NK-92 treated with Interleukin-12 subunit alpha and Interleukin-12 subunit beta, amount 100 ng/mL, for 24 hours (cell line): ENCODE measurements at regions not wholly inside any gene's neighbourhood (a gene's known extent, or its start where the extent isn't known, plus 50 kb on each side); places are given as distances from the start of the nearest gene placed in this dataset.
"Not testable (repeated sequence)": the region's sequence is repeated elsewhere in the genome, so short reads cannot be mapped to it uniquely, and the experiment has no call there.

ENCODE experiments used
- DNase-seq: peaks from one replicate; lab custom pipeline; 2025; lab: John Stamatoyannopoulos, UW

GRCh38 chr11:81187033-81187432 lies 1546.6 kb downstream of the FAM181B start:
- DNase-seq, result not testable (repeated sequence)

- no peak for DNase-seq
These were observed 1558.9 kb downstream of the FAM181B start for GRCh38 chr11:81174646-81175330.

DNA sequence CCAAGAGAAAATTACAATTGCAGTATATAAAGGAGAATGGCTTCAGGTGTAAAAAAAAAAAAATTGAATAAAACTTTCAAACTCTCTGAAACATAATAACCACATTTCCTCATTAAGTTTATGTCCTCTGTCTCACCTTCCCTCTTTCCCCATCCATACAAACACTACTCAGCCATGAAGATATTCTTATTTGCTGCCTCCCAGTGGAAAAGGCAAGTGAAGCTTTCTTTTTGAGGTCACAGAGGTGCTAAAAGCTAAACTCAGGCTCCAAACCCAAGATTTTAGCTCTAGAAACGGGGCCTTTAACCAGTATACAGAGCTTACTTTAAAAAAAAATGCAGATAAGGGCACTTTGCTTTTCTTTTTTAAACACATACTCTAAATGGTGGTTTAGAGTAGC lies 1568.5 kb downstream of the FAM181B start:
- no peak for DNase-seq

- no peak for DNase-seq
These were observed 1573.8 kb downstream of the FAM181B start for GRCh38 chr11:81159900-81160299.

DNA sequence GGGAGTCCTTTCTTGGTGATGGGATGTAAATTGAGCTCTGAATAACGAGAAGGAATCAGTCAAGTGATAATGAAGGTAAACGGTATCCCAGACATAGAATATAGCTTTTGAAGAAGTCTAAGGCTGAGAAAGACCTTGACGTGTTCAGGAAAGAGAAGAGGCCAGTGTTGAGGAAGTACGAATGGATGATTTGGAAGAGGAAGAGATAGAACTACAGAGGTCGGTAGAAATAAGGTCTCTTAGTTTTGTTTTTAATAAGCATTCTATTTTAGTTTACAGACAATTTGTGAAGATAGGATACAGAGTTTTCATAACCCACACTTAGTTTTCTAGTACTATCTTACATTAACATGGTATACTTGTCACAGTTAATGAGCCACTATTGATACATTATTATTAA lies 1598.1 kb downstream of the FAM181B start:
- no peak for DNase-seq

DNA sequence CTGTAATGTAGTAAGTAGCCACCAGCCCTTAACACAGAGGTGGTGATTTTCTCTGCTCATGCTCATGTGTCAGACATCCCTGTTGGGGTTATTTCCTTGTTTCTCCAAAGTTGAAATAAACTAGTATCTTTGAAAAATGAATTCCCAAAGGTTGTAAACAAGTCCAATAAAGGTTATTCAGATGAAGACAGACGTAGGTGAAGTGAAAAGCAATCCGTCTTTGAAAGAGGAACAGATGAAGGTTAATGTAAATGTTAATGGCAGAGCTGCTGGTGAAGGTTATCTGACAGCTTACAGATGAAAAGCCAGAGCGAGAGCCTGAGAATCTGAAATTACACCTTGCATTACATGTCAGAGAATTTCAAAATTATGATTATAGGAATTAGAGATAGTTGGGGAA lies 1604.0 kb downstream of the FAM181B start:
- no peak for DNase-seq

GRCh38 chr11:81112718-81113117 lies 1620.9 kb downstream of the FAM181B start:
- DNase-seq, result no peak

GRCh38 chr11:81104051-81104450 lies 1629.6 kb downstream of the FAM181B start:
- DNase-seq, result no peak

- no peak for DNase-seq
These were observed 1635.2 kb downstream of the FAM181B start for GRCh38 chr11:81098471-81098870.

DNA sequence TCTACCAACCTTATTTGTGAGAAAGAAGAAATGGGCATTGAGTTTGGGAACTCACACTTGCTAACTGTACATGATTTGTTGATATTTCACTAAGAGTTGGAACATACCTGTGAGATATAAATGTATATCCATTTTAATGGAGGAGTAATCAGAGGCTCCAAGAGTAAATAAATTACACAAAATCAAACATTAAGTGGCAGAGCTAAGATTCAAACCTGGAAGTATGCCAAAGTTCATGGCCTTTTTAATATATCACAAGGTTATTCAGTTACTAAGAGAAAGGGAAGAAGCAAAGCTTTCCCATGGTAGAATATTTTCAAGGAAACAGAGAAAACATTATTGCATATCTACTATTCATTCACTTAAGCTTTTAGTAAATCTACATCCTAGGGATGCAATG lies 1641.1 kb downstream of the FAM181B start:
- no peak for DNase-seq

- no peak for DNase-seq
These were observed 1644.4 kb downstream of the FAM181B start for GRCh38 chr11:81089242-81089641.

DNA sequence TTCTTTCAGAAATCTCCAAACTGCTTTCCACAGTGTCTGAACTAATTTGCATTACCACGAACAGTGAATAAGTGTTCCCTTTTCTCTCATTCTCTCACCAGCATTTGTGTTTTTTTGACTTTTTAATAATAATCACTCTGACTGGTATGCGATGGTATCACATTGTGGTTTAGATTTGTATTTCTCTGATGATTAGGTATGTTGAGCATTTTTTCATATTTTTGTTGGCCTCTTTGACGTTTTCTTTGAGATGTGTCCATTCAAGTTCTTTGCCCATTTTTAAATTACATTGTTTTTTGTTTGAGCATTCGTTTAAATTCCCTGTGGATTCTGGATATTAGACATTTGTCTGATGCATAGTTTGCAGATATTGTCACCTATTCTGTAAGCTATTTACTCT lies 1639.6 kb upstream of the TENM4 start:
- DNase-seq, result no peak

GRCh38 chr11:81072273-81072672 lies 1631.4 kb upstream of the TENM4 start:
- no peak for DNase-seq

- no peak for DNase-seq
These were observed 1630.8 kb upstream of the TENM4 start for GRCh38 chr11:81071606-81072005.

- no peak for DNase-seq
These were observed 1630.1 kb upstream of the TENM4 start for GRCh38 chr11:81070948-81071347.

- DNase-seq, result no peak
These were observed 1618.5 kb upstream of the TENM4 start for GRCh38 chr11:81059356-81059755.

DNA sequence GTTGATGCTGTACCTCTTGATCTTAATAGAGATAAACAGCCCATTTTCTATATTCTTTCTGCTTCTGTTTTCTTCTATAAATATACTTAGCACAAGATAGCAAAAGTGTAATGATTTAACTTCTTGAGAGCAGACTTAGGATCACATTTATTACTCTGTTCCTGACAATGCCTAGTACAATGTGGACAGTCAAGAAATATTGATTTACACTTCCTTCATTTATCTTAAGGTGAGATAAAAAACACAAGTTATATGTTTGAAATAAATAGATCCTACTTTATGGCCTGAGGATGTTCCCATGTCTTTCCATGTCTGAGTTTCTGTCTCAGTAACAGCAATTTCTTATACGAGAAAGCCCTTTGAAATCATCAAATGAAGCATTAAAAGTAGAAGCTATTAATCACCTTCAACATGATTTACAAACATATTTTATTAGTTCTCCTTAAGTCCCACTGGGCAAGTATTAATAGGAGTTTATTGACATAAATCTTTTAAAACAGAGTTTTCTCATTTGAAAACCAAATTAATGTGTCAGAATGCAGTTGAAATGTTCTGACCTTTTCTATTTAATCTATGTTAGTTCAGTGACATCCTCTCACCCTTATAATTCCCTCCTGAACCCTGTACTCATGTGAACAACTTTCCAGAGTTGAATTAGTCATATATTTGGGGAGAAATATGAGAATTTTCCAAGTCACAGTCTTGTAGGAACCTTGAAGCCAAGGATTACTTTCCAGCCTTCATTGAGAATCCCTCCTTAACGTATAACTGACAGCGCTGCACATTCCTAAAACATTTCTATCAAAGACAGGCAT lies 1611.7 kb upstream of the TENM4 start:
- DNase-seq, result no peak

DNA sequence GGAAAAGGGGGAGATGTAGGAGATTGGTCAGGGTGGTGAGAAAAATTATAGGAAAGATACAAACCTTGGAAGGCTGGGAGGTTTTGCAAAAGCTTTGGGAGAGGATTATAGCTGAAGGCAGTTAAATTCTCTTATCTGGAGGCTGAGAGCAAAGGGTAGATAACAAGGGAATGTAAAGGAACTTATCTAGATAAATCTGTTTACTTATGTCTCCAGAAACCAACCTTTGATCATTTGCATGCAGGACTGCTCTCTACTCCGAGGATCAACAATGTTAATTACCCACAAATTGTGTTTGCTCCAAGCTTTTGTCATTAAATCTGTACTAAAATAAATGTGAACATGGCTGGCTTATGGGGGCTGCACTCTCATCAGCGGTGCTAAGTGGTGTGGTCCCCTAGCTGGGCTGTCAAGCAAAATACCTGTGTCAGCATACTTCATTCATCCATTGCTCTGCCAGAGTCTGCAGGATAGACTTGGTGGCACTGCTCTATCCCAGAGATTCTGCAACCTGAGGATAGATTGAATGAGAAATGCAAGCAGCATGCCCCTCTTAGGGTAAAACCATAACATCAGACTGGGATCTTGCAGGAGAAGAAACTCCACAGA lies 1599.2 kb upstream of the TENM4 start:
- DNase-seq, result no peak

- DNase-seq, result no peak
These were observed 1595.5 kb upstream of the TENM4 start for GRCh38 chr11:81036168-81036870.

GRCh38 chr11:81033779-81034540 lies 1593.1 kb upstream of the TENM4 start:
- DNase-seq, result no peak

DNA sequence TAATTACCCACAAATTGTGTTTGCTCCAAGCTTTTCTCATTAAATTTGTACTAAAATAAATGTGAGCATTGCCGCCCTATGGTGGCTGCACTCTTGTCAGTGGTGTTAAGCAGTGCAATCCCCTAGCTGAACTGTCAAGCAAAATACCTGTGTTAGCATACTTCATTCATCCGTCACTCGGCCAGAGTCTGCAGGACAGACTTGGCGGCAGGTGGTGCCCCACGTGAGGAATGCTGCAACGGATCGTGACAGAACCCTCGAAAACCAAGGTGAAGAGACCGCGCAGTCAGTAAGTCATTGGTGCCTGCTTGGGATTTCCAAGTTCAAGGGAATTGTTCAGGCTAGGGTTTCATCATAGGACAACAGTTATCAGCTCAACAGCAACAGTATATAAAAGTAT lies 1592.1 kb upstream of the TENM4 start:
- DNase-seq, result no peak

GRCh38 chr11:81030186-81030585 lies 1589.4 kb upstream of the TENM4 start:
- DNase-seq, result no peak
